ENCODE measurements at regions not wholly inside any gene's neighbourhood (a gene's known extent, or its start where the extent isn't known, plus 50 kb on each side); places are given as distances from the start of the nearest gene placed in this dataset.

DNA sequence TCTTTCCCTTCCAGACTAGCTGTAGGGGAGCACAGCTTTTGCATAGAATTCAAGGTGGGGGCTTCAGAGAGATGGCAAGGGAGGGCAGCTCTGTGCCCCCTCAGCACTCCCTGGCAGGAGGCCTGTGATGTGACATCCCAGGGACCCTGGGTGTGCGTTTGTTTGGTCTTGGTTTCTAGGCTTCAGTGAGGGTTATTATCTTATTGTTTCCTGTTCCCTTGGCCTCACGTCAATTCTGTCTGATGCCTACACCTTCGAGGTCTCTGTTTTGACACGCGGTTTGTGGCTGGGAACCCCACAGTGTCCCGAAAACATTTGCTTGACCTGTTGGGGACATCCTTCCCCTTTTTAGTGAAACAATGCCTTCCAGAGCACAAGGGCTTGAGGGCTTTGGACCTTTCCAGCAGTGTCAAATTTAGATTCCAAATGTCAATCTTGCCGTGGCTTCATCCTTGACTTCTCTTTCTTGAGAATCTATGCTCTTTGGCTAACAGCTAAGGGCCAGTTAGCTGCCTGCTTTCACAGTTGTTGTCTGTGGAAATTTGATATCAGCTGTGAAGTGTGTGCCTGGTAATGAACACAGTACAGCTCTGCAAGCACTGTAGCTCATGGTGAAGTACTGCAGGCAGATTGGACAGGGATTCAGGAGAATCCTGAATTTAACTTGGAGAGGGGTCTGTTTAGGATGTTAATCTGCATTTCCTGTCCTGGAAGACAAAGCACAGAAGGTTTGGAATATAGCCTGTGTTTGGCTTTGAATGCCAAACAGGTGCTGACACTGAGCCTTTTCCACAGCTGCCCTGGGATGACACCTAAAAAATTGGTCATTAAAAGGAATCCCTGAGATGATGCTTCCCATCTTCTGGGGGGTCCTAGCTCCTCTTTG lies 108.2 kb upstream of the CXCR4 start:
- no peak for DNase-seq (ENCODE audit: low spot score in 2 of 2, unreplicated experiment in 2 of 2)
- H3K4me3 Mint-ChIP-seq: no peak overlapping the region
- TF ChIP-seq, protein P1, sequence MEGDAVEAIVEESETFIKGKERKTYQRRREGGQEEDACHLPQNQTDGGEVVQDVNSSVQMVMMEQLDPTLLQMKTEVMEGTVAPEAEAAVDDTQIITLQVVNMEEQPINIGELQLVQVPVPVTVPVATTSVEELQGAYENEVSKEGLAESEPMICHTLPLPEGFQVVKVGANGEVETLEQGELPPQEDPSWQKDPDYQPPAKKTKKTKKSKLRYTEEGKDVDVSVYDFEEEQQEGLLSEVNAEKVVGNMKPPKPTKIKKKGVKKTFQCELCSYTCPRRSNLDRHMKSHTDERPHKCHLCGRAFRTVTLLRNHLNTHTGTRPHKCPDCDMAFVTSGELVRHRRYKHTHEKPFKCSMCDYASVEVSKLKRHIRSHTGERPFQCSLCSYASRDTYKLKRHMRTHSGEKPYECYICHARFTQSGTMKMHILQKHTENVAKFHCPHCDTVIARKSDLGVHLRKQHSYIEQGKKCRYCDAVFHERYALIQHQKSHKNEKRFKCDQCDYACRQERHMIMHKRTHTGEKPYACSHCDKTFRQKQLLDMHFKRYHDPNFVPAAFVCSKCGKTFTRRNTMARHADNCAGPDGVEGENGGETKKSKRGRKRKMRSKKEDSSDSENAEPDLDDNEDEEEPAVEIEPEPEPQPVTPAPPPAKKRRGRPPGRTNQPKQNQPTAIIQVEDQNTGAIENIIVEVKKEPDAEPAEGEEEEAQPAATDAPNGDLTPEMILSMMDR (IDR thresholded peaks at IDR 0.05; ENCODE audit: unreplicated experiment): no peak
- H3K36me3 Mint-ChIP-seq: no peaks in the 10 kb centered on the region
- no peak overlapping the region for H3K27ac Mint-ChIP-seq
- peaks cover 18% of the 10 kb centered on the region for H3K27me3 Mint-ChIP-seq (ENCODE audit: low read depth)
- peaks cover 9% of the 10 kb centered on the region for H3K9me3 Mint-ChIP-seq
- H3K4me1 Mint-ChIP-seq: no peaks in the 10 kb centered on the region

DNA sequence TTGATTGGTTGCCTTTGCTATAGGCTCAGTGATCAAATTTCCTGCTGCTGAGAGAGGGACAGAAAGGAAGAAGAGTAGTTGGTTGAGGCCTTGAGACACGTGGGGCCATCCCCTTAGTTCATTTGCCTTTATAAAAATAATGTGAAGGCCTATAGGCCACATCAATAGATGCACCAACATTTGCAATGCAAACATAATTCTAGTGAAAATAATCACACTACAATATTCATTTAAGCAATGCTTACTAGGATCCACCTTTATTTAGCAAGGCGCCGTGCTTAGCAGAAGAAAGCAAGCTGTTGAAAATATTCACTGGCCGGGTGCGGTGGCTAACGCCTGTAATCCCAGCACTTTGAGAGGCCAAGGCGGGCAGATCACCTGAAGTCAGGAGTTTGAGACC lies 105.3 kb upstream of the CXCR4 start:
- Mint-ChIP-seq H3K36me3 (no peaks in the 10 kb centered on the region), H3K9me3 (no peaks in the 10 kb centered on the region), H3K27me3 (ENCODE audit: low read depth) (peaks cover 8% of the 10 kb centered on the region), H3K4me3 (no peak overlapping the region), H3K4me1 (no peaks in the 10 kb centered on the region), H3K27ac (no peak overlapping the region)
- no peak for DNase-seq (ENCODE audit: low spot score in 2 of 2, unreplicated experiment in 2 of 2)
- TF ChIP-seq, protein P1 (IDR thresholded peaks at IDR 0.05; ENCODE audit: unreplicated experiment): no peak

DNA sequence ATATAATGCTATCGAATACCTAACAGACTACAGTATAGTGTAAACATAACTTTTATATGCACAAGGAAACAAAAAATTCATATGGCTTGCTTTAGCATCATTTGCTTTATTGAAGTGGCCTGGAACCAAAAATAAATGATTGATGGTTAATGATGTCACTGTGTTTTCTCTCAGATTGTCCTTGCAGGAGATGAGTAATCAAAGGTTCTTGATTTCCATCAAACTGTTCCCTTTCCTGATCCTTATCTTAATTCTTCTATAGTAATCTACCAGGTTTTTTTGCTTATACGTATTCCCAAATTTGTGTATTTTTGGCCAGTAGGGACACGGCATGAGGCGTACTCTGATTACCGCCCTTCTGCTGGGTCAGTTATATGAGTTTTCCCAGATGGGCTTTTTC lies 104.9 kb upstream of the CXCR4 start:
- Mint-ChIP-seq H3K9me3 (no peaks in the 10 kb centered on the region), H3K36me3 (no peaks in the 10 kb centered on the region), H3K27me3 (ENCODE audit: low read depth) (peaks cover 9% of the 10 kb centered on the region), H3K27ac (no peak overlapping the region), H3K4me1 (no peaks in the 10 kb centered on the region), H3K4me3 (no peak overlapping the region)
- no peak for DNase-seq (ENCODE audit: low spot score in 2 of 2, unreplicated experiment in 2 of 2)
- TF ChIP-seq, protein P1 (IDR thresholded peaks at IDR 0.05; ENCODE audit: unreplicated experiment): no peak

DNA sequence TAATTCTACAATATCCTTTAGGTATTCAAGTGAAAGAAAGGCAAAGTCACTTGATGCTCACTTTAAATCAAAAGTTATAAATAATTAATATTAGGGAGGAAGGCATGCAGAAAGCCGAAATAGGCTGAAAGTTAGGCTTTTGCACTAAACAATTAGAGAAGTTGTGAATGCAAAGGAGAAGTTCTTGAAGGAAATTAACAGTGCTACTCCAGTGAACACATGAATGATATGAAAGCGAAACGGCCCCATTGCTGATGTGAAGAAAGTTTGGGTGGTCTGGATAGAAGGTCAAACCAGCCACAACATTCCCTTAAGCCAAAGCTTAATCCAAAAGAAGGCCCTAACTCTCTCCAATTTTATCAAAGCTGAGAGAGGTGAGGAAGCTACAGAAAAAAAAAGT lies 103.1 kb upstream of the CXCR4 start:
- Mint-ChIP-seq H3K36me3 (no peaks in the 10 kb centered on the region), H3K27me3 (ENCODE audit: low read depth) (peaks cover 15% of the 10 kb centered on the region), H3K4me1 (no peaks in the 10 kb centered on the region), H3K4me3 (no peak overlapping the region), H3K27ac (no peak overlapping the region), H3K9me3 (peaks cover 3% of the 10 kb centered on the region)
- TF ChIP-seq, protein P1 (IDR thresholded peaks at IDR 0.05; ENCODE audit: unreplicated experiment): no peak
- no peak for DNase-seq (ENCODE audit: low spot score in 2 of 2, unreplicated experiment in 2 of 2)

DNA sequence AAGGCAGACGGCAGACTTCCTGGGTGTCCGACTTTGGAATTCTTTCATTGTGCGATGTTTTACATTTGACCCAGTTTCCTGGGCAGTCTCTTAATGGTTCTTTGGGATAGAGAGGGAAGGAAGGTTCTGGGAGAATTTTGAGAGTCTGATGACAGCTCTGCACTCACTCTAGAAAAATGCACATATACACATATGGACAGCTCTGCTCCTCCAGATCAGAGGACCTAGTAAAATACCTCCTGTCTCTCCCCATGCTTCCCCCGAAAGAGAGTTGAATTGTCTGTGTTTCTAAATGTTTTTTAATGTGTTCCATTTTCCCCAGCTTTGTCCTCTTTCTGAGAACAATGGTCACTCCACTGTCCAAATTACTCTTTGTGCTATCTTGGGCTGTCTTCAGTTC lies 102.0 kb upstream of the CXCR4 start:
- H3K4me3 Mint-ChIP-seq: no peak overlapping the region
- H3K27me3 Mint-ChIP-seq (ENCODE audit: low read depth): peaks cover 15% of the 10 kb centered on the region
- TF ChIP-seq, protein P1 (IDR thresholded peaks at IDR 0.05; ENCODE audit: unreplicated experiment): no peak
- H3K9me3 Mint-ChIP-seq: peaks cover 3% of the 10 kb centered on the region
- no peak for DNase-seq (ENCODE audit: low spot score in 2 of 2, unreplicated experiment in 2 of 2)
- no peak overlapping the region for H3K27ac Mint-ChIP-seq
- H3K4me1 Mint-ChIP-seq: peaks cover 2% of the 10 kb centered on the region
- H3K36me3 Mint-ChIP-seq: no peaks in the 10 kb centered on the region

All from mesothelial cell of epicardium (in vitro differentiated cells).